ENCODE measurements at regions not wholly inside any gene's neighbourhood (a gene's known extent, or its start where the extent isn't known, plus 50 kb on each side); places are given as distances from the start of the nearest gene placed in this dataset.

DNA sequence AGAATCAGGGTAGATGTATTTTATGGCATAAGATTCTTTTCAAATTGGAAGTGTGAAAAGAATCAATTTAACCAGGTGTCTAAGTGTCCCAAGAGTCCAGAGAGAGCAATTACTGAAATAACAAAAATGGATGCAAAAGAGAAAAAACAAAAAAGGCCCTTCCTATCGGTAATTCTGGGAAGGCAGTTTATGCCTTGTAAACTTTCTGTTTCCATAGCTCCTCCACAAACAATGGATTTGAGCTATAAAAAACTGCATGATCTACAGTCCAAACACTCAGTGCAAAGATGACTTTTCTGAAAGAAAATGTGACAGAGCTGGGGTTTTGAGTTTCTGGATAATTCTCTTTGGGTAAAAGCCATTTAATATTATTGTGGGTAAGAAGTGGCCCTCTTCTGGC is 366.1 kb downstream of the EN1 start:
- TF ChIP-seq CTCF (IDR thresholded peaks at IDR 0.05; ENCODE audit: poor library complexity) (no peak), EZH2 (IDR thresholded peaks at IDR 0.05; ENCODE audit: borderline replicate concordance) (no peak), EZH2phosphoT487 (IDR thresholded peaks at IDR 0.05; ENCODE audit: low read depth, severe bottlenecking, unreplicated experiment) (no peak)

All from hepatocyte (in vitro differentiated cells).